ENCODE measurements at regions not wholly inside any gene's neighbourhood (a gene's known extent, or its start where the extent isn't known, plus 50 kb on each side); places are given as distances from the start of the nearest gene placed in this dataset.

- Histone ChIP-seq H3K4me1 (ENCODE audit: control insufficient read depth in 2 of 2, insufficient read depth in 2 of 2, low read length in 2 of 2) (no peaks in the 10 kb centered on the region), H3K27me3 (replicated peaks in 1 of 4; ENCODE audit: control extremely low read depth in 1 of 4, control insufficient read depth in 3 of 4, insufficient read depth in 4 of 4, low read length in 3 of 4) (no peaks in the 10 kb centered on the region), H3K4me3 (ENCODE audit: control extremely low read depth in 1 of 5, extremely low read depth in 1 of 5, insufficient read depth in 1 of 5, low read depth in 2 of 5, low read length in 4 of 5) (no peak overlapping the region), H3K4me2 (replicated peaks; ENCODE audit: low read depth, low read length, poor library complexity, severe bottlenecking) (no peak overlapping the region), H4K20me1 (ENCODE audit: control insufficient read depth, insufficient read depth, low read length, poor library complexity, severe bottlenecking) (no peaks in the 10 kb centered on the region), H3K36me3 (replicated peaks in 1 of 2; ENCODE audit: control extremely low read depth in 1 of 2, control insufficient read depth in 1 of 2, extremely low read depth in 1 of 2, insufficient read depth in 2 of 2, low read length in 1 of 2) (no peaks in the 10 kb centered on the region), H3K9ac (ENCODE audit: low read length) (no peak overlapping the region), H3K9me3 (ENCODE audit: control extremely low read depth in 1 of 3, control insufficient read depth in 2 of 3, insufficient read depth in 1 of 3, low read length in 2 of 3) (no peaks in the 10 kb centered on the region), H2AFZ (ENCODE audit: insufficient read depth, low read depth, low read length, poor library complexity, severe bottlenecking) (no peak overlapping the region), H3K27ac (ENCODE audit: low read length in 2 of 2) (no peak overlapping the region), H3K79me2 (ENCODE audit: control insufficient read depth, insufficient read depth, low read length) (no peaks in the 10 kb centered on the region)
- ChIA-PET POLR2A (no interaction called here), CTCF (no interaction called here)
- intact Hi-C loops (cut with micrococcal nuclease) = no loop called here
- no CpG with 5 or more reads among the region's 2 CpGs for WGBS (ENCODE audit: insufficient coverage)
- Mint-ChIP-seq H3K4me1 (peaks cover 5% of the 10 kb centered on the region), H3K9me3 (ENCODE audit: insufficient read depth) (no peaks in the 10 kb centered on the region), H3K27ac (no peak overlapping the region), H3K27me3 (peaks cover 10% of the 10 kb centered on the region), H3K4me3 (no peak overlapping the region)
- no peak for ATAC-seq (ENCODE audit: low read depth)
- TF ChIP-seq CTCF (IDR thresholded peaks at IDR 0.05) = no peak
- TF ChIP-seq EZH2 (IDR thresholded peaks at IDR 0.05; ENCODE audit: borderline replicate concordance, insufficient read depth, low read depth, low read length, poor library complexity, severe bottlenecking) = no peak
- DNase-seq = no peak
Observed at GRCh38 chr2:58731488-58731869, 490.4 kb upstream of the FANCL start.

- peaks cover 5% of the 10 kb centered on the region for H3K4me1 Mint-ChIP-seq
- H3K9me3 Mint-ChIP-seq (ENCODE audit: insufficient read depth) = no peaks in the 10 kb centered on the region
- Histone ChIP-seq H3K27ac (ENCODE audit: low read length in 2 of 2) (no peak overlapping the region), H3K4me3 (ENCODE audit: control extremely low read depth in 1 of 5, extremely low read depth in 1 of 5, insufficient read depth in 1 of 5, low read depth in 2 of 5, low read length in 4 of 5) (no peak overlapping the region), H4K20me1 (ENCODE audit: control insufficient read depth, insufficient read depth, low read length, poor library complexity, severe bottlenecking) (no peaks in the 10 kb centered on the region), H3K4me1 (ENCODE audit: control insufficient read depth in 2 of 2, insufficient read depth in 2 of 2, low read length in 2 of 2) (no peaks in the 10 kb centered on the region), H3K4me2 (replicated peaks; ENCODE audit: low read depth, low read length, poor library complexity, severe bottlenecking) (no peak overlapping the region), H3K27me3 (replicated peaks in 1 of 4; ENCODE audit: control extremely low read depth in 1 of 4, control insufficient read depth in 3 of 4, insufficient read depth in 4 of 4, low read length in 3 of 4) (no peaks in the 10 kb centered on the region), H3K9ac (ENCODE audit: low read length) (no peak overlapping the region), H3K79me2 (ENCODE audit: control insufficient read depth, insufficient read depth, low read length) (no peaks in the 10 kb centered on the region), H3K36me3 (replicated peaks in 1 of 2; ENCODE audit: control extremely low read depth in 1 of 2, control insufficient read depth in 1 of 2, extremely low read depth in 1 of 2, insufficient read depth in 2 of 2, low read length in 1 of 2) (no peaks in the 10 kb centered on the region), H3K9me3 (ENCODE audit: control extremely low read depth in 1 of 3, control insufficient read depth in 2 of 3, insufficient read depth in 1 of 3, low read length in 2 of 3) (no peaks in the 10 kb centered on the region), H2AFZ (ENCODE audit: insufficient read depth, low read depth, low read length, poor library complexity, severe bottlenecking) (no peak overlapping the region)
- peaks cover 10% of the 10 kb centered on the region for H3K27me3 Mint-ChIP-seq
- ATAC-seq (ENCODE audit: low read depth) (no peak), DNase-seq (no peak)
- POLR2A ChIA-PET = no interaction called here
- no peak overlapping the region for H3K27ac Mint-ChIP-seq
- no peak for TF ChIP-seq CTCF (IDR thresholded peaks at IDR 0.05)
- TF ChIP-seq EZH2 (IDR thresholded peaks at IDR 0.05; ENCODE audit: borderline replicate concordance, insufficient read depth, low read depth, low read length, poor library complexity, severe bottlenecking) = no peak
- no peak overlapping the region for H3K4me3 Mint-ChIP-seq
- 14% methylated on average over 2 of the region's 5 CpGs for WGBS (ENCODE audit: insufficient coverage)
- intact Hi-C loops (cut with micrococcal nuclease) = no loop called here
- CTCF ChIA-PET = no interaction called here
Observed at GRCh38 chr2:58730764-58731487, 489.8 kb upstream of the FANCL start.
